NOMO-1 treated with dmso at 0.1 percent for 144 hours (cell line): ENCODE measurements at regions not wholly inside any gene's neighbourhood (a gene's known extent, or its start where the extent isn't known, plus 50 kb on each side); places are given as distances from the start of the nearest gene placed in this dataset.

Experiments used
- DNase-seq: peaks from one replicate; lab custom pipeline; 2025; ENCODE audit not compliant: unreplicated experiment; lab: John Stamatoyannopoulos, UW

GRCh38 chr12:92089559-92089958, 56.1 kb downstream of the BTG1 start:
- no peak for DNase-seq

GRCh38 chr12:92088805-92089204, 56.8 kb downstream of the BTG1 start:
- no peak for DNase-seq

GRCh38 chr12:92085736-92086040, 60.0 kb downstream of the BTG1 start:
- no peak for DNase-seq

- DNase-seq, result no peak
Observed at GRCh38 chr12:92085040-92085735, 60.5 kb downstream of the BTG1 start.

- DNase-seq, result no peak
Observed at GRCh38 chr12:92080911-92081285, 64.7 kb downstream of the BTG1 start.

- no peak for DNase-seq
Observed at GRCh38 chr12:92079054-92079385, 66.6 kb downstream of the BTG1 start.

- DNase-seq, result no peak
Observed at GRCh38 chr12:92078167-92079053, 67.2 kb downstream of the BTG1 start.

GRCh38 chr12:92077530-92077929, 68.1 kb downstream of the BTG1 start:
- no peak for DNase-seq

- no peak for DNase-seq
Observed at GRCh38 chr12:92076101-92076500, 69.5 kb downstream of the BTG1 start.

- no peak for DNase-seq
Observed at GRCh38 chr12:92075425-92075914, 70.2 kb downstream of the BTG1 start.

GRCh38 chr12:92074889-92075288, 70.8 kb downstream of the BTG1 start:
- DNase-seq, result no peak

GRCh38 chr12:92073094-92073493, 72.6 kb downstream of the BTG1 start:
- no peak for DNase-seq

GRCh38 chr12:92072112-92072511, 73.5 kb downstream of the BTG1 start:
- no peak for DNase-seq

GRCh38 chr12:92070864-92071445, 74.7 kb downstream of the BTG1 start:
- peak; percentile 82 for DNase-seq

GRCh38 chr12:92070054-92070863, 75.4 kb downstream of the BTG1 start:
- DNase-seq, result no peak

GRCh38 chr12:92068459-92068858, 77.2 kb downstream of the BTG1 start:
- no peak for DNase-seq

- no peak for DNase-seq
Observed at GRCh38 chr12:92065639-92066038, 80.0 kb downstream of the BTG1 start.

GRCh38 chr12:92065018-92065499, 80.6 kb downstream of the BTG1 start:
- DNase-seq, result no peak

- no peak for DNase-seq
Observed at GRCh38 chr12:92064422-92064821, 81.2 kb downstream of the BTG1 start.

- no peak for DNase-seq
Observed at GRCh38 chr12:92063641-92064040, 82.0 kb downstream of the BTG1 start.
